ENCODE measurements at regions not wholly inside any gene's neighbourhood (a gene's known extent, or its start where the extent isn't known, plus 50 kb on each side); places are given as distances from the start of the nearest gene placed in this dataset.

GRCh38 chr6:101326411-101326810, 67.1 kb upstream of the GRIK2 start:
- Histone ChIP-seq H3K27me3 (ENCODE audit: control insufficient read depth, low read length) (no peaks in the 10 kb centered on the region), H3K27ac (ENCODE audit: low read depth, low read length) (no peak overlapping the region), H3F3A (ENCODE audit: control insufficient read depth, insufficient read depth) (no peaks in the 10 kb centered on the region), H3K9me2 (replicated peaks; ENCODE audit: control insufficient read depth, low read length) (no peaks in the 10 kb centered on the region), H3K4me1 (ENCODE audit: control insufficient read depth, low read length) (no peaks in the 10 kb centered on the region), H3K4me3 (ENCODE audit: low read length) (no peak overlapping the region), H3K9me3 (ENCODE audit: control insufficient read depth, insufficient read depth, low read length) (no peaks in the 10 kb centered on the region), H3K79me2 (ENCODE audit: control insufficient read depth, low read length) (no peaks in the 10 kb centered on the region), H3K4me2 (ENCODE audit: low read length) (no peak overlapping the region), H4K20me1 (ENCODE audit: control insufficient read depth, insufficient read depth, low read depth, low read length) (no peaks in the 10 kb centered on the region), H3K36me3 (ENCODE audit: control insufficient read depth, low read length) (no peaks in the 10 kb centered on the region)
- TF ChIP-seq CTCF (IDR thresholded peaks at IDR 0.05; ENCODE audit: low read depth, low read length, poor library complexity, severe bottlenecking) (no peak), EZH2phosphoT487 (IDR thresholded peaks at IDR 0.05; ENCODE audit: borderline replicate concordance, low read length) (no peak)

GRCh38 chr6:101341926-101342325, 51.6 kb upstream of the GRIK2 start:
- no peak overlapping the region for H3K4me2 ChIP-seq (ENCODE audit: low read length)
- H3K79me2 ChIP-seq (ENCODE audit: control insufficient read depth, low read length): no peaks in the 10 kb centered on the region
- no peaks in the 10 kb centered on the region for H3F3A ChIP-seq (ENCODE audit: control insufficient read depth, insufficient read depth)
- no peaks in the 10 kb centered on the region for H3K4me1 ChIP-seq (ENCODE audit: control insufficient read depth, low read length)
- no peaks in the 10 kb centered on the region for H4K20me1 ChIP-seq (ENCODE audit: control insufficient read depth, insufficient read depth, low read depth, low read length)
- H3K36me3 ChIP-seq (ENCODE audit: control insufficient read depth, low read length): no peaks in the 10 kb centered on the region
- no peak overlapping the region for H3K4me3 ChIP-seq (ENCODE audit: low read length)
- no peak overlapping the region for H3K27ac ChIP-seq (ENCODE audit: low read depth, low read length)
- TF ChIP-seq CTCF (IDR thresholded peaks at IDR 0.05; ENCODE audit: low read depth, low read length, poor library complexity, severe bottlenecking): no peak
- no peak for TF ChIP-seq EZH2phosphoT487 (IDR thresholded peaks at IDR 0.05; ENCODE audit: borderline replicate concordance, low read length)
- H3K9me2 ChIP-seq (replicated peaks; ENCODE audit: control insufficient read depth, low read length): no peaks in the 10 kb centered on the region
- H3K9me3 ChIP-seq (ENCODE audit: control insufficient read depth, insufficient read depth, low read length): no peaks in the 10 kb centered on the region
- H3K27me3 ChIP-seq (ENCODE audit: control insufficient read depth, low read length): no peaks in the 10 kb centered on the region
